ENCODE measurements at regions not wholly inside any gene's neighbourhood (a gene's known extent, or its start where the extent isn't known, plus 50 kb on each side); places are given as distances from the start of the nearest gene placed in this dataset.

DNA sequence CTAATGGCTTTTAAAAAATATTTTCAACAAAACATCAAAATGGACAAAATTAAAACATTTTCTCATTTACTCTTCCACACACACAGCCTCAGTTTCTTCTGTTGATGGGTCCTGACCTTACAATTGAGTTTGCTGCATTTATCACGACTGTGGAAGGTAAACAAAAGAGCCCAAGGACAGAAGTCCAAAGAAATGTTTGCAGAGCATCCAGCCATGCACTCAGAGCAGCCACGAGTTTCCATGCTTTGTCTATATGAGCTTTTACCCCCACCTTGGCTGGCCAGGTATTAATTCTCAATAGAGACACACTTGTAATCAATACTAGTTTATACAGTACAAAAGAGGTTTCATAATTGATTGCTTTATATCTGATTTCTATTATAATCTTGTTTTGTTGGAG is 85.0 kb upstream of the WDFY3 start:
- TF ChIP-seq SNAI2 (CRISPR knock-in tag; IDR thresholded peaks at IDR 0.05), result no peak
- no peak for TF ChIP-seq ISL1 (CRISPR knock-in tag; IDR thresholded peaks at IDR 0.05)
- TF ChIP-seq, protein P1, sequence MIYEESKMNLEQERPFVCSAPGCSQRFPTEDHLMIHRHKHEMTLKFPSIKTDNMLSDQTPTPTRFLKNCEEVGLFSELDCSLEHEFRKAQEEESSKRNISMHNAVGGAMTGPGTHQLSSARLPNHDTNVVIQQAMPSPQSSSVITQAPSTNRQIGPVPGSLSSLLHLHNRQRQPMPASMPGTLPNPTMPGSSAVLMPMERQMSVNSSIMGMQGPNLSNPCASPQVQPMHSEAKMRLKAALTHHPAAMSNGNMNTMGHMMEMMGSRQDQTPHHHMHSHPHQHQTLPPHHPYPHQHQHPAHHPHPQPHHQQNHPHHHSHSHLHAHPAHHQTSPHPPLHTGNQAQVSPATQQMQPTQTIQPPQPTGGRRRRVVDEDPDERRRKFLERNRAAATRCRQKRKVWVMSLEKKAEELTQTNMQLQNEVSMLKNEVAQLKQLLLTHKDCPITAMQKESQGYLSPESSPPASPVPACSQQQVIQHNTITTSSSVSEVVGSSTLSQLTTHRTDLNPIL (CRISPR knock-in tag; IDR thresholded peaks at IDR 0.05; ENCODE audit: low read depth), result no peak
- TF ChIP-seq ARNTL (CRISPR knock-in tag; IDR thresholded peaks at IDR 0.05; ENCODE audit: borderline replicate concordance, low read depth), result no peak
- TF ChIP-seq TOX (CRISPR knock-in tag; IDR thresholded peaks at IDR 0.05; ENCODE audit: borderline replicate concordance), result no peak
- TF ChIP-seq, protein P2, sequence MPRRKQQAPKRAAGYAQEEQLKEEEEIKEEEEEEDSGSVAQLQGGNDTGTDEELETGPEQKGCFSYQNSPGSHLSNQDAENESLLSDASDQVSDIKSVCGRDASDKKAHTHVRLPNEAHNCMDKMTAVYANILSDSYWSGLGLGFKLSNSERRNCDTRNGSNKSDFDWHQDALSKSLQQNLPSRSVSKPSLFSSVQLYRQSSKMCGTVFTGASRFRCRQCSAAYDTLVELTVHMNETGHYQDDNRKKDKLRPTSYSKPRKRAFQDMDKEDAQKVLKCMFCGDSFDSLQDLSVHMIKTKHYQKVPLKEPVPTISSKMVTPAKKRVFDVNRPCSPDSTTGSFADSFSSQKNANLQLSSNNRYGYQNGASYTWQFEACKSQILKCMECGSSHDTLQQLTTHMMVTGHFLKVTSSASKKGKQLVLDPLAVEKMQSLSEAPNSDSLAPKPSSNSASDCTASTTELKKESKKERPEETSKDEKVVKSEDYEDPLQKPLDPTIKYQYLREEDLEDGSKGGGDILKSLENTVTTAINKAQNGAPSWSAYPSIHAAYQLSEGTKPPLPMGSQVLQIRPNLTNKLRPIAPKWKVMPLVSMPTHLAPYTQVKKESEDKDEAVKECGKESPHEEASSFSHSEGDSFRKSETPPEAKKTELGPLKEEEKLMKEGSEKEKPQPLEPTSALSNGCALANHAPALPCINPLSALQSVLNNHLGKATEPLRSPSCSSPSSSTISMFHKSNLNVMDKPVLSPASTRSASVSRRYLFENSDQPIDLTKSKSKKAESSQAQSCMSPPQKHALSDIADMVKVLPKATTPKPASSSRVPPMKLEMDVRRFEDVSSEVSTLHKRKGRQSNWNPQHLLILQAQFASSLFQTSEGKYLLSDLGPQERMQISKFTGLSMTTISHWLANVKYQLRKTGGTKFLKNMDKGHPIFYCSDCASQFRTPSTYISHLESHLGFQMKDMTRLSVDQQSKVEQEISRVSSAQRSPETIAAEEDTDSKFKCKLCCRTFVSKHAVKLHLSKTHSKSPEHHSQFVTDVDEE (CRISPR knock-in tag; IDR thresholded peaks at IDR 0.05), result no peak
- TF ChIP-seq, protein P3, sequence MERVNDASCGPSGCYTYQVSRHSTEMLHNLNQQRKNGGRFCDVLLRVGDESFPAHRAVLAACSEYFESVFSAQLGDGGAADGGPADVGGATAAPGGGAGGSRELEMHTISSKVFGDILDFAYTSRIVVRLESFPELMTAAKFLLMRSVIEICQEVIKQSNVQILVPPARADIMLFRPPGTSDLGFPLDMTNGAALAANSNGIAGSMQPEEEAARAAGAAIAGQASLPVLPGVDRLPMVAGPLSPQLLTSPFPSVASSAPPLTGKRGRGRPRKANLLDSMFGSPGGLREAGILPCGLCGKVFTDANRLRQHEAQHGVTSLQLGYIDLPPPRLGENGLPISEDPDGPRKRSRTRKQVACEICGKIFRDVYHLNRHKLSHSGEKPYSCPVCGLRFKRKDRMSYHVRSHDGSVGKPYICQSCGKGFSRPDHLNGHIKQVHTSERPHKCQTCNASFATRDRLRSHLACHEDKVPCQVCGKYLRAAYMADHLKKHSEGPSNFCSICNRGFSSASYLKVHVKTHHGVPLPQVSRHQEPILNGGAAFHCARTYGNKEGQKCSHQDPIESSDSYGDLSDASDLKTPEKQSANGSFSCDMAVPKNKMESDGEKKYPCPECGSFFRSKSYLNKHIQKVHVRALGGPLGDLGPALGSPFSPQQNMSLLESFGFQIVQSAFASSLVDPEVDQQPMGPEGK (CRISPR knock-in tag; IDR thresholded peaks at IDR 0.05; ENCODE audit: borderline replicate concordance), result no peak
- TF ChIP-seq, protein P4, sequence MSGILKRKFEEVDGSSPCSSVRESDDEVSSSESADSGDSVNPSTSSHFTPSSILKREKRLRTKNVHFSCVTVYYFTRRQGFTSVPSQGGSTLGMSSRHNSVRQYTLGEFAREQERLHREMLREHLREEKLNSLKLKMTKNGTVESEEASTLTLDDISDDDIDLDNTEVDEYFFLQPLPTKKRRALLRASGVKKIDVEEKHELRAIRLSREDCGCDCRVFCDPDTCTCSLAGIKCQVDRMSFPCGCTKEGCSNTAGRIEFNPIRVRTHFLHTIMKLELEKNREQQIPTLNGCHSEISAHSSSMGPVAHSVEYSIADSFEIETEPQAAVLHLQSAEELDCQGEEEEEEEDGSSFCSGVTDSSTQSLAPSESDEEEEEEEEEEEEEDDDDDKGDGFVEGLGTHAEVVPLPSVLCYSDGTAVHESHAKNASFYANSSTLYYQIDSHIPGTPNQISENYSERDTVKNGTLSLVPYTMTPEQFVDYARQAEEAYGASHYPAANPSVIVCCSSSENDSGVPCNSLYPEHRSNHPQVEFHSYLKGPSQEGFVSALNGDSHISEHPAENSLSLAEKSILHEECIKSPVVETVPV (CRISPR knock-in tag; IDR thresholded peaks at IDR 0.05), result no peak
- TF ChIP-seq ZNF70 (CRISPR knock-in tag; IDR thresholded peaks at IDR 0.05), result no peak
- no peak for TF ChIP-seq RARB (CRISPR knock-in tag; IDR thresholded peaks at IDR 0.05)
